ENCODE measurements at regions not wholly inside any gene's neighbourhood (a gene's known extent, or its start where the extent isn't known, plus 50 kb on each side); places are given as distances from the start of the nearest gene placed in this dataset.

DNA sequence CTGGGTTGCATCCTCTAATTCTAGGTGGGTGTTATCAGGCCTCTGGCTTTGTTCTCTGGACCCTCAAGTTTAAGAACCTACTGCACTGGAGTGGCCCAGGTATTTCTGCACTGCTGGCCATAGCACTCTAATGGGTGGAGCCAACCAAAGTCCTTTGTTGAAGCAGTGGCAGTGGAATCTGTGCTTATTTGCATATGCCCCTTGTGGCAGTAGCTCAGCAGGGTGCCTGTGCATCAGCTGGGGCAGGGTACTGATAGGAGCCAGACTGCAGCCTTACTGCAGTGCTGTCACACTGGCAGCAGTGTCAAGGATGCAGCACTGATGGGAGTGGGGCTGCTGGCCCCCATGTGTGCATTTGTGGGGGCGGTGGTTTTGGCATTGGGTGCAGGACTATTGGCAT lies 660.6 kb downstream of the LRRIQ3 start:
- Mint-ChIP-seq H3K27ac (no peak overlapping the region), H3K4me1 (no peaks in the 10 kb centered on the region), H3K27me3 (ENCODE audit: low read depth, poor library complexity) (no peaks in the 10 kb centered on the region), H3K4me3 (no peak overlapping the region), H3K9me3 (peaks cover 14% of the 10 kb centered on the region), H3K36me3 (ENCODE audit: low read depth) (no peaks in the 10 kb centered on the region)
- TF ChIP-seq, protein P1, sequence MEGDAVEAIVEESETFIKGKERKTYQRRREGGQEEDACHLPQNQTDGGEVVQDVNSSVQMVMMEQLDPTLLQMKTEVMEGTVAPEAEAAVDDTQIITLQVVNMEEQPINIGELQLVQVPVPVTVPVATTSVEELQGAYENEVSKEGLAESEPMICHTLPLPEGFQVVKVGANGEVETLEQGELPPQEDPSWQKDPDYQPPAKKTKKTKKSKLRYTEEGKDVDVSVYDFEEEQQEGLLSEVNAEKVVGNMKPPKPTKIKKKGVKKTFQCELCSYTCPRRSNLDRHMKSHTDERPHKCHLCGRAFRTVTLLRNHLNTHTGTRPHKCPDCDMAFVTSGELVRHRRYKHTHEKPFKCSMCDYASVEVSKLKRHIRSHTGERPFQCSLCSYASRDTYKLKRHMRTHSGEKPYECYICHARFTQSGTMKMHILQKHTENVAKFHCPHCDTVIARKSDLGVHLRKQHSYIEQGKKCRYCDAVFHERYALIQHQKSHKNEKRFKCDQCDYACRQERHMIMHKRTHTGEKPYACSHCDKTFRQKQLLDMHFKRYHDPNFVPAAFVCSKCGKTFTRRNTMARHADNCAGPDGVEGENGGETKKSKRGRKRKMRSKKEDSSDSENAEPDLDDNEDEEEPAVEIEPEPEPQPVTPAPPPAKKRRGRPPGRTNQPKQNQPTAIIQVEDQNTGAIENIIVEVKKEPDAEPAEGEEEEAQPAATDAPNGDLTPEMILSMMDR (IDR thresholded peaks at IDR 0.05) = no peak
- no peak for DNase-seq

DNA sequence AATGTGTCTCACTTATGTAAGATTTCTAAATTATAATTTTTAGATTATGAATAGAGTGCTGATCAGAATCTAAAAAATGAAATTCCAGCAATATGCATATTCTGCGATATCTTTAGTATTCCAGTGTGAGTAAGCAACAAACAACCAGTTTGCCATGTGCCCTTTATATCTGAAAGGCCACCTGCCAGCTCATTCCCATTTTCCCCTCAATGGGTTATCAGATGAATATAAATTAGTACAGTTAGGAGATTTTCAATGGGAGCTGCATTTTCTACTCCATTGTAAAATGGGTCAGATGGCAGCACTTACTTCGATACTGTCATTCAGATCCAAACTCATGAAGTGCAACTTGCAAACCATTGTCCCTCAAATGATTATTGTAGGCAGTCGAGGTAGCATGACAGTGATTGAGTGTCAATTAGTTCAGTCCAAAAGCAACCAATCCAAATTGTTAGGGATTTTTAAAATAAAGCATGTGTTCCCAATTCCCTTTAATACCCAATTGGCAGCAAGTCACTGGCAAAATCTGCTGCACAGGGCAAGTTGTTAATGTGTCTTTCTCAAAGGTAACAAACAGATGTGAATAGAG lies 680.3 kb downstream of the LRRIQ3 start:
- Mint-ChIP-seq H3K4me1 (no peaks in the 10 kb centered on the region), H3K27me3 (ENCODE audit: low read depth, poor library complexity) (no peaks in the 10 kb centered on the region), H3K4me3 (no peak overlapping the region), H3K27ac (no peak overlapping the region), H3K9me3 (no peaks in the 10 kb centered on the region), H3K36me3 (ENCODE audit: low read depth) (no peaks in the 10 kb centered on the region)
- no peak for DNase-seq
- TF ChIP-seq, protein P1 (IDR thresholded peaks at IDR 0.05) = no peak

DNA sequence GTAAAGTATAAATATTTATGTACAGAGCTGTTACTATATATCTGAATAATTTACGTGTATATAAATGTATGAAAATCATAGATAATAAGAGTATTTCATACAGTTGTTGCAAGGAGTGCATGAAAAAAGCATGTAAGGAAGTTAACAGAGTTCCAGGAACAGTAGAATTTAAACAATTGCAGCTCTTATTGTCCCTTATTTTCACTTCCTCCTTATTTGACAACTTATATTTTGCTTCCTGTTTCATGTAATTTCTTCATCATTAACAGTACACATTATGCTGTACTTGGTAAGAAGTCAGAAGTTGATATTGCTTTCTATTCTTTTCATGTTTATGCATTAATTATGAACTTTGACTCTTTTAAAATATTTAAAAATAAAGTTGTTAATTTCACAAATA lies 681.5 kb downstream of the LRRIQ3 start:
- Mint-ChIP-seq H3K9me3 (no peaks in the 10 kb centered on the region), H3K36me3 (ENCODE audit: low read depth) (no peaks in the 10 kb centered on the region), H3K4me1 (no peaks in the 10 kb centered on the region), H3K4me3 (no peak overlapping the region), H3K27ac (no peak overlapping the region), H3K27me3 (ENCODE audit: low read depth, poor library complexity) (no peaks in the 10 kb centered on the region)
- DNase-seq = no peak
- TF ChIP-seq, protein P1 (IDR thresholded peaks at IDR 0.05) = no peak

DNA sequence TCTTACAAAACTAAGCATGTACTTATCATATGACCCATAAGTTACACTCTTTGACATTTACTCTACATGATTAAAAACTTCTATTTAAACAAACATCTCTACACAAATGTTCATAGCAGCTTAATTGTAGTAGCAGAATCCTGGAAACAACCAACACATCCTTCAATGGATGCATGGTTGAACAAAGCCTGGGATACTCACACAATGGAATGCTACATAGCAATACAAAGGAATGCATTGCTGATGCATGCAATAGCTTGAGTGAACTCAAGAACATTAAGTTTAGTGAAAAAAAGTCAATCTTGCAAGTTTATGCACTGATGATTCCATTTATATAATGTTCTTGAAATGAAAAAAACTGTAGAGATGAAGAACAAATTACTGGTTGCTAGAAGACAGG lies 686.9 kb downstream of the LRRIQ3 start:
- Mint-ChIP-seq H3K27ac (no peak overlapping the region), H3K36me3 (ENCODE audit: low read depth) (no peaks in the 10 kb centered on the region), H3K9me3 (no peaks in the 10 kb centered on the region), H3K4me1 (no peaks in the 10 kb centered on the region), H3K27me3 (ENCODE audit: low read depth, poor library complexity) (no peaks in the 10 kb centered on the region), H3K4me3 (no peak overlapping the region)
- DNase-seq = no peak
- TF ChIP-seq, protein P1 (IDR thresholded peaks at IDR 0.05) = no peak

DNA sequence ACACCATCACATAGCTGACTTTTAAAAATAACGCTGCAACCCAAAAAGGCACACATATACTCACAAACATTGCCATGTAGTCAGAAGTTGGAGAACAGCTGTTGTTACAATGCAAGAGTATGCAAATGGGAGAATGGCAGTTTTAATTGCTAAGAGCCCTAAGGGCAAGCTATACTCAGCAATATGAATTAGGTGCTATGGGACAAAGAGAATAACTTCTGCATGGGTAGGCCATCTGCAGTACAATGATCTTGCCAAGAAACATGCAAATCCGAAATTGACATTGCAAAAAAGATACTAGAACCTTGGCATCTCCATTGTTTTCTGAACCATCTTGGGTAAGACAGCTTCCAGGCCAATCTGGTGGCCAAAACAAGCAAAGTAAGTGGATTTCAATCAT lies 697.8 kb downstream of the LRRIQ3 start:
- H3K27ac Mint-ChIP-seq = no peak overlapping the region
- H3K4me1 Mint-ChIP-seq = no peaks in the 10 kb centered on the region
- H3K36me3 Mint-ChIP-seq (ENCODE audit: low read depth) = no peaks in the 10 kb centered on the region
- H3K4me3 Mint-ChIP-seq = no peak overlapping the region
- DNase-seq = no peak
- no peaks in the 10 kb centered on the region for H3K27me3 Mint-ChIP-seq (ENCODE audit: low read depth, poor library complexity)
- H3K9me3 Mint-ChIP-seq = no peaks in the 10 kb centered on the region
- TF ChIP-seq, protein P1 (IDR thresholded peaks at IDR 0.05) = no peak

DNA sequence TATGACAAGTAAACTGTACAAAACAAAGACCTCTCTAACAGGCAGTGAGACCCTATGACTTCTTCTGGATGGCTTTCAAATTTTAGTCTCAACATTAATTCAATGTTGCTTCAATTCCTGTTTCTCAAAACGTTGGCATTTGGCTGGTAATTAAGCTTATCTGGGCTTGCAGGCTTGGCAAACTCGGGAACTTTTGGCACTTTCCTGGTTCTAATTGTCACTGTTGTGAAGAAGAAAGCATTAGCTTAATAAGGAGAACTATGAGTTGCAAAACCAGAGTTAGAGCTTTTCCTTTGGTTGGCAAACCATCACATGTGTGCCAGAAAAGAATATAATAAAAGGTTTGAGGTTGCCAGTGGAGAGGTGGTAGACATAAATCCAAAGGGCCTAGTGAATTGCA lies 698.3 kb downstream of the LRRIQ3 start:
- Mint-ChIP-seq H3K27me3 (ENCODE audit: low read depth, poor library complexity) (no peaks in the 10 kb centered on the region), H3K4me3 (no peak overlapping the region), H3K36me3 (ENCODE audit: low read depth) (no peaks in the 10 kb centered on the region), H3K4me1 (no peaks in the 10 kb centered on the region), H3K9me3 (no peaks in the 10 kb centered on the region), H3K27ac (no peak overlapping the region)
- TF ChIP-seq, protein P1 (IDR thresholded peaks at IDR 0.05) = no peak
- DNase-seq = no peak

Measured in nephron progenitor cell (in vitro differentiated cells).